NB4 (cell line): ENCODE measurements at regions not wholly inside any gene's neighbourhood (a gene's known extent, or its start where the extent isn't known, plus 50 kb on each side); places are given as distances from the start of the nearest gene placed in this dataset.

Experiments
- DNase-seq: peaks from one replicate; pipeline ENCODE4 v3.0.0; 2010; ENCODE audit warnings: low read depth
- H3K4me3 ChIP-seq: one replicate; pipeline ENCODE4 v1.5.1; 2011; ENCODE audit warnings: mild to moderate bottlenecking, low read depth, low read length, moderate library complexity
- MYC ChIP-seq: IDR thresholded peaks from 2 replicates; pipeline ENCODE4 v1.6.1; 2011; ENCODE audit warnings: low read depth, low read length
- POLR2A ChIP-seq: IDR thresholded peaks from 2 replicates; pipeline ENCODE4 v1.6.1; 2011; ENCODE audit warnings: mild to moderate bottlenecking; ENCODE audit not compliant: insufficient read length; ENCODE audit errors: extremely low read depth
- TF ChIP-seq, protein P1 (sequence below): IDR thresholded peaks from 2 replicates; pipeline ENCODE4 v1.6.1; 2011; ENCODE audit warnings: low read depth, low read length
- TF ChIP-seq, protein P2 (sequence below): IDR thresholded peaks from one replicate; pipeline ENCODE4 v1.5.1; 2012; ENCODE audit warnings: low read depth, low read length

DNA sequence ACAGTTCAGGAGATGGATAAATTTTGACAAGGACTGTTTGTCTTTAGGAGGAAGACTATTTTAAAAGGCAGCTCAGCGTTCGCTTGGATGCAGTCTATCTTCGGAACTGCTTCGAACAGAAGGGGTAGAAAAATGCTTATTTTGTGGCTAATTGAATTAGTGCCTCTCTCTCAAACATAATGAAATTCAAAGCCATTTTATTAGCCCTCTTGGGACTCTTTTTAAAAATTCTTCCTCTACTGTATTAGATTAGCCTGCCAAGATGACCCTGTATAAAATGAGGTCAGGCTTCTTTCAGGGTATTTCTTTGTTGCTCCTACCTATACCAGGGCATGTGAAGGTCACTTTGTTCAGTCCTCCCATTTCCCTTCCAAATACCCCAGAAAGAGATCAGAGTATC is 379.2 kb upstream of the NFE2L3 start:
- no peak for DNase-seq
- no peak overlapping the region for H3K4me3 ChIP-seq
- TF ChIP-seq, protein P1, sequence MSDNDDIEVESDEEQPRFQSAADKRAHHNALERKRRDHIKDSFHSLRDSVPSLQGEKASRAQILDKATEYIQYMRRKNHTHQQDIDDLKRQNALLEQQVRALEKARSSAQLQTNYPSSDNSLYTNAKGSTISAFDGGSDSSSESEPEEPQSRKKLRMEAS, result no peak
- TF ChIP-seq, protein P2, sequence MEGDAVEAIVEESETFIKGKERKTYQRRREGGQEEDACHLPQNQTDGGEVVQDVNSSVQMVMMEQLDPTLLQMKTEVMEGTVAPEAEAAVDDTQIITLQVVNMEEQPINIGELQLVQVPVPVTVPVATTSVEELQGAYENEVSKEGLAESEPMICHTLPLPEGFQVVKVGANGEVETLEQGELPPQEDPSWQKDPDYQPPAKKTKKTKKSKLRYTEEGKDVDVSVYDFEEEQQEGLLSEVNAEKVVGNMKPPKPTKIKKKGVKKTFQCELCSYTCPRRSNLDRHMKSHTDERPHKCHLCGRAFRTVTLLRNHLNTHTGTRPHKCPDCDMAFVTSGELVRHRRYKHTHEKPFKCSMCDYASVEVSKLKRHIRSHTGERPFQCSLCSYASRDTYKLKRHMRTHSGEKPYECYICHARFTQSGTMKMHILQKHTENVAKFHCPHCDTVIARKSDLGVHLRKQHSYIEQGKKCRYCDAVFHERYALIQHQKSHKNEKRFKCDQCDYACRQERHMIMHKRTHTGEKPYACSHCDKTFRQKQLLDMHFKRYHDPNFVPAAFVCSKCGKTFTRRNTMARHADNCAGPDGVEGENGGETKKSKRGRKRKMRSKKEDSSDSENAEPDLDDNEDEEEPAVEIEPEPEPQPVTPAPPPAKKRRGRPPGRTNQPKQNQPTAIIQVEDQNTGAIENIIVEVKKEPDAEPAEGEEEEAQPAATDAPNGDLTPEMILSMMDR, result no peak
- no peak for TF ChIP-seq MYC
- TF ChIP-seq POLR2A, result no peak

DNA sequence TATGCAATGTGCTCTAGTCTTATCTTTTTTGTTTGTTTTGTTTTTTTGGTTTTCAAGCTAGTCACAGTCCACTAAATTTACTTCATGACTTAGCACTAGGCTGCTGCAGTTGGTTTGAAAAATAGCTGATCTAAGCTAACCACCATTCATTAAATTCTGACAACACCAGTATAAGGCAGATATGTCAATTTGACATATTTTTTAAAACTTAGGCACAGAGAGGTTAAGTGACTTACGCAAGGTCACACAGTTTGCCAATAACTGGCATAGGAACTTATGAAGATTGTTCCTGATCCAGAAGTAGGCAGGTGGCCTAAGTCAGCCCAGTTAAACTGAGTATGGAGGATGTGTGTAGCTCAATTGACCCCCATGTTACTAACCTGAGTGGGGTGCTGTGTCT is 377.3 kb upstream of the NFE2L3 start:
- no peak for DNase-seq
- TF ChIP-seq, protein P2, result no peak
- H3K4me3 ChIP-seq, result no peak overlapping the region

DNA sequence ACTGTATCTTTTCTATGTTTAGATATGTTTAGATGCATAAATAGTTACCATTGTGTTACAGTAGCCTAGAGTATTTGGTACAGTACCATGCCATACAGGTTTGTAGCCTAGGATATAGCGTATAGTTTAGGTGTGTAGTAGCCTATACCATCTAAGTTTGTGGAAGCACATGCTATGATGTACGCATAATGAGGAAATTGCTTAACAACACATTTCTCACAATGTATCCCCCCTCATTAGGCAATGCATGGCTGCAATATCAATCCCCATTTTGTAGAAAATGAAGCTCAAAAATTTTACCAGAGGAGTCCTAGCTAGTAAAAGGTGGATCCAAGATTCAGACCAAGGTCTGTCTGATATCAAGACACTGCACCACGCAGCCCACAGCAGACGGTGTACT is 376.4 kb upstream of the NFE2L3 start:
- peak; percentile 46 for DNase-seq
- TF ChIP-seq, protein P2, result no peak
- peak; percentile 78 for TF ChIP-seq MYC
- TF ChIP-seq, protein P1, result peak; percentile 77
- no peak overlapping the region for H3K4me3 ChIP-seq

DNA sequence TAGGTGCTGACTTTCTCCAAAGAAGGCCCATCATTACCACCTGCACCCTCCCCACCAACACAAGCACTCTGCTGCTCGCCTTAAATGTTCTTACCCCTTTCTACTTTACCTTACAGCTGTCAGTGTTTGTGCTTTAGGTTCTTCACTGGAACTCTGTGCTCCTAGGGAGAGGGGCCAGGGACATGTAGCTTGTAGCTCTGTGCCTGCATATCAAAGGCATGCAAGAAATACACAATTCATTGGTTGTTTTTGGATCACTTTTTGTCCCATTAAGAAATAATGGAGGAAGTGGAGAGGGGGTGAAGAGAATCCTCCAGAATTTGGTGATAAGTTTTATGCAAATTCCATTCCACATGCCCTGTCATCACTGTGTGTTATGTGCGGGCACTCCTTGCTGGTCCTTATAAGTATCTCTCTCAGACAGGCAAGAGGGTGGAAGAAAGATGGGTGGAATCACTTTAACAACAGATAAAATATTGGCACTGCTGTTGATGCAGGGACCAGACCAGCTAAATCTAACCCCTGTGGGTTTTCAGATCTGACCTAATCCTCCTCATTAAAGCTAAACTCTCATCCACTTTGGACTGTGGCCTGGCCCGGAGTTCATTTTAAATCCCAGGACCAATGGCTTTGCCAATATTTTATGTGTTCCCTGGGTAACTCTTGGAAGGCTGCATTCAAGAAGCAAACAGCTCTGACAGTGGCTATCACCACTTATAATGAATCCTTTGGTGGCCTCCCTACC is 375.8 kb upstream of the NFE2L3 start:
- TF ChIP-seq, protein P1, result no peak
- TF ChIP-seq, protein P2, result no peak
- TF ChIP-seq POLR2A, result no peak
- no peak for TF ChIP-seq MYC
- no peak for DNase-seq
- H3K4me3 ChIP-seq, result no peak overlapping the region

DNA sequence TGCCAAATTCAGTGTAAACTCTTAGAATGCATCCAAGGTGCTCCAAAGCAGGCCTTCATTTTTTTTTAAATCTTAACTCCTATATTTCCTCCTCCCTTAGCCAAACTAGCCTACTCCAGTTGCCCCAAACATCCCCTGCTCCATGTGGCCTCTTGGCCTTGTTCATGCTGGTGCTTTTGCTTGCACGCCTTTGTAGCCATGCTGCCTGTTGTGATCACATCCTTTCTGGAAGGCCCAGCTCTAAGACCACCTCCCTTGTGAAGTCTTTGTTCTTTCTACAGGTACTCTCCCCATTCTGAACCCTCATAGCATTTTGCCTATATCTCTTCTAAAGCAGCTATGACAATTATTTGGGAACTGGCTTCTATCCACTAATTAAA is 375.3 kb upstream of the NFE2L3 start:
- no peak for TF ChIP-seq POLR2A
- no peak for DNase-seq

DNA sequence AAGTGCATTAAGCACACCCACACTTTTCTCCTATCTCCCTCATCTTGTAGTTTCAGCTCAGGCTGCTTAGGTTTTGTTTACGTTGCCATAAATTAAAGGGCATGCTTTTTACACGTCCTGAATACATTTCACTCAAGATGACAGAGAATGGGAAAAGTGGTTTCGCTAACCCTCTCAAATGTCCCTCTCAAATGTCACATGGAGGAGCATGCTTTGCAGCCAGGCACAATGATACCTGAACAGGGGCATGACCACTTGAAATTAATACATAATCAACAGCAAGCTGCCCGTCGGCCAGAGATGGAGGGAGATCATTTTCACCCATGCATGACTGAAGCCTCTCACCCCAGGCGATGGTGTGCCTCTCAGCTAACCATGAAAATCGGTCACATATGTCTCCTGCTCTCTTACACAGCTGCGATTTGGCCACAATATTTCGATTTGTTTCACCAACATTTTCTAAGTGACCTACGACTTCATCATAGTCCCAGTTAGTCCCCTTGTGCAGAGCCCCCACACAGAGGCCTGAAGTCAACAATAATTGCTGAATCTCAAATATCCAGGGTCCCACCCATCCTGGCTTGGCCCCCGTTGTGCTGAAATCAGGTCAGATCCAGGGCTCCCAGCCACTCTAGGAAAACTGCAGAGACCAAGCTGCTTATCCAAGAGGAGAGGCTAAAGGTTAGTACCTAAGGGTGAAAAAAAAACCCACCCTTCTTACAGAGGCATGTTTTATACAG is 373.9 kb upstream of the NFE2L3 start:
- no peak overlapping the region for H3K4me3 ChIP-seq
- TF ChIP-seq, protein P1, result no peak
- no peak for TF ChIP-seq POLR2A
- TF ChIP-seq MYC, result no peak
- DNase-seq, result no peak

More for the DNA sequence above, 375.3 kb upstream of the NFE2L3 start:
- H3K4me3 ChIP-seq, result no peak overlapping the region
